HFF-Myc (cell line): ENCODE measurements at regions not wholly inside any gene's neighbourhood (a gene's known extent, or its start where the extent isn't known, plus 50 kb on each side); places are given as distances from the start of the nearest gene placed in this dataset.

Experiments
- DNase-seq: peaks from one replicate; pipeline ENCODE4 v3.0.0-alpha.2; 2011; ENCODE audit warnings: low read depth; ENCODE audit errors: extremely low read depth
- H3K4me3 ChIP-seq: replicated peaks from 2 replicates; pipeline ENCODE4 v1.5.1; 2011; ENCODE audit warnings: low read depth, mild to moderate bottlenecking, control low read depth, low read length
- CTCF ChIP-seq: IDR thresholded peaks from 2 replicates; pipeline ENCODE4 v1.5.1; 2012; ENCODE audit warnings: mild to moderate bottlenecking, low read depth, low read length, control low read depth; ENCODE audit errors: missing control alignments

- no peak for TF ChIP-seq CTCF
- H3K4me3 ChIP-seq, result no peak overlapping the region
- no peak for DNase-seq
Measured at GRCh38 chr11:33606762-33607161, 93.9 kb downstream of the C11orf91 start.

- TF ChIP-seq CTCF, result no peak
- no peak for DNase-seq
- no peak overlapping the region for H3K4me3 ChIP-seq
Measured at GRCh38 chr11:33605703-33606102, 94.9 kb downstream of the C11orf91 start.

- DNase-seq, result no peak
- TF ChIP-seq CTCF, result no peak
- H3K4me3 ChIP-seq, result no peak overlapping the region
Measured at GRCh38 chr11:33598426-33599069, 102.1 kb downstream of the C11orf91 start.

GRCh38 chr11:33594188-33594587 is 106.4 kb downstream of the C11orf91 start:
- DNase-seq, result no peak
- H3K4me3 ChIP-seq, result no peak overlapping the region
- no peak for TF ChIP-seq CTCF

GRCh38 chr11:33590441-33590840 is 110.2 kb downstream of the C11orf91 start:
- no peak overlapping the region for H3K4me3 ChIP-seq
- no peak for TF ChIP-seq CTCF
- no peak for DNase-seq

- no peak for TF ChIP-seq CTCF
- no peak overlapping the region for H3K4me3 ChIP-seq
- DNase-seq, result no peak
Measured at GRCh38 chr11:33588056-33588455, 112.6 kb downstream of the C11orf91 start.
